IMR-90 (cell line): ENCODE measurements at regions not wholly inside any gene's neighbourhood (a gene's known extent, or its start where the extent isn't known, plus 50 kb on each side); places are given as distances from the start of the nearest gene placed in this dataset.

Source experiments
- ATAC-seq: fragments of 200-7000 bp; cut with Tn5 transposase; 2 replicates; pipeline ENCODE4 v1.9.1; 2020; ENCODE audit warnings: low read depth, mild to moderate bottlenecking, moderate library complexity
- BruUV-seq: library from RNA; stranded (reverse); fragments of 400-500 nt; replicated peaks from 2 replicates; lab custom pipeline; 2021; lab: Mats Ljungman, UMichigan
- CTCF ChIA-PET: fragments of 300-600 bp; formaldehyde crosslinking; extraction: SDS; loops from one replicate; lab custom pipeline; 2021; ENCODE audit warnings: antibody characterized with exemption; lab: Yijun Ruan, JAX
- POLR2A ChIA-PET: fragments of 300-600 bp; sonication (Branson Sonifier 250); formaldehyde crosslinking; loops from one replicate; lab custom pipeline; 2022; ENCODE audit warnings: antibody characterized with exemption; ENCODE audit not compliant: unreplicated experiment; lab: Charles Lee
- DNase-seq: peaks from one replicate; pipeline ENCODE4 v3.0.0; 2013
- H2AFZ ChIP-seq: replicated peaks from 2 replicates; pipeline ENCODE3; 2013; ENCODE audit warnings: low read length, mild to moderate bottlenecking; ENCODE audit not compliant: poor library complexity
- H2AK5ac ChIP-seq: 2 replicates; pipeline ENCODE4 v1.6.1; 2013; ENCODE audit warnings: low read depth, low read length, inconsistent platforms
- H2AK9ac ChIP-seq: replicated peaks from 2 replicates; pipeline ENCODE3; 2013; ENCODE audit warnings: mild to moderate bottlenecking, low read depth, low read length, moderate library complexity; ENCODE audit not compliant: poor library complexity
- H2BK120ac ChIP-seq: 2 replicates; pipeline ENCODE4 v1.6.1; 2013; ENCODE audit warnings: low read depth, low read length, inconsistent platforms
- H2BK15ac ChIP-seq: 3 replicates; pipeline ENCODE4 v1.6.1; 2013; ENCODE audit warnings: low read depth, low read length, inconsistent platforms
- H2BK20ac ChIP-seq: 2 replicates; pipeline ENCODE4 v1.6.1; 2013; ENCODE audit warnings: low read depth, mild to moderate bottlenecking, inconsistent platforms, low read length, moderate library complexity
- H2BK5ac ChIP-seq: 2 replicates; pipeline ENCODE4 v1.6.1; 2013; ENCODE audit warnings: mild to moderate bottlenecking, low read depth, low read length, inconsistent platforms; ENCODE audit not compliant: poor library complexity, severe bottlenecking
- H3K14ac ChIP-seq: replicated peaks from 2 replicates; pipeline ENCODE4 v1.6.1; 2013; ENCODE audit warnings: low read depth, low read length, inconsistent platforms
- H3K18ac ChIP-seq: 2 replicates; pipeline ENCODE4 v1.6.1; 2013; ENCODE audit warnings: low read depth, low read length, control low read depth
- H3K23ac ChIP-seq: 2 replicates; pipeline ENCODE4 v1.6.1; 2013; ENCODE audit warnings: low read depth, low read length, inconsistent platforms
- H3K27ac ChIP-seq: 2 replicates; pipeline ENCODE4 v1.5.1; 2013; ENCODE audit warnings: mild to moderate bottlenecking, control low read depth, low read length; ENCODE audit not compliant: insufficient read depth
- H3K27me3 ChIP-seq: 2 replicates; pipeline ENCODE4 v1.6.1; 2013; ENCODE audit warnings: low read length; ENCODE audit not compliant: control insufficient read depth, insufficient read depth
- H3K36me3 ChIP-seq: 2 replicates; pipeline ENCODE4 v1.6.1; 2013; ENCODE audit warnings: low read length, mixed read lengths; ENCODE audit not compliant: control insufficient read depth, insufficient read depth
- H3K4ac ChIP-seq: 2 replicates; pipeline ENCODE4 v1.6.1; 2013; ENCODE audit warnings: low read depth, low read length, inconsistent platforms
- H3K4me1 ChIP-seq: 2 replicates; pipeline ENCODE4 v1.6.1; 2013; ENCODE audit warnings: low read length, mixed read lengths; ENCODE audit not compliant: control insufficient read depth, insufficient read depth
- H3K4me2 ChIP-seq: 2 replicates; pipeline ENCODE4 v1.6.1; 2013; ENCODE audit warnings: low read depth, mild to moderate bottlenecking, control low read depth, low read length, moderate library complexity
- H3K4me3 ChIP-seq: 2 replicates; pipeline ENCODE4 v1.5.1; 2013; ENCODE audit warnings: low read depth, mild to moderate bottlenecking, control low read depth, low read length, moderate library complexity; ENCODE audit not compliant: insufficient read depth
- H3K56ac ChIP-seq: 2 replicates; pipeline ENCODE4 v1.6.1; 2013; ENCODE audit warnings: low read length, inconsistent platforms; ENCODE audit not compliant: insufficient read depth; ENCODE audit errors: extremely low read depth
- H3K79me1 ChIP-seq, 2 experiments: 2 replicates each; pipeline ENCODE4 v1.6.1; 2013; ENCODE audit warnings: low read length in 2 of 2, inconsistent platforms in 1 of 2, low read depth in 1 of 2
- H3K9ac ChIP-seq: 2 replicates; pipeline ENCODE4 v1.6.1; 2013; ENCODE audit warnings: low read depth, low read length, control low read depth
- H3K9me1 ChIP-seq: 2 replicates; pipeline ENCODE4 v1.6.1; 2013; ENCODE audit warnings: low read length, inconsistent platforms; ENCODE audit not compliant: insufficient read depth
- H3K9me3 ChIP-seq: 2 replicates; pipeline ENCODE4 v1.6.1; 2013; ENCODE audit warnings: low read length; ENCODE audit not compliant: control insufficient read depth, insufficient read depth
- H4K20me1 ChIP-seq: 2 replicates; pipeline ENCODE4 v1.6.1; 2013; ENCODE audit warnings: low read length, inconsistent platforms; ENCODE audit not compliant: insufficient read depth
- H4K5ac ChIP-seq: 2 replicates; pipeline ENCODE4 v1.6.1; 2013; ENCODE audit warnings: mild to moderate bottlenecking, low read depth, low read length, control low read depth
- H4K8ac ChIP-seq, 2 experiments: 2 replicates each; pipeline ENCODE4 v1.6.1; 2013; ENCODE audit warnings: low read depth in 2 of 2, low read length in 2 of 2, control low read depth in 1 of 2, inconsistent platforms in 1 of 2
- H4K91ac ChIP-seq: 2 replicates; pipeline ENCODE4 v1.6.1; 2013; ENCODE audit warnings: low read depth, low read length, inconsistent platforms; ENCODE audit not compliant: insufficient read depth
- CEBPB ChIP-seq: IDR thresholded peaks from 2 replicates; pipeline ENCODE4 v1.6.1; 2012; ENCODE audit warnings: low read depth, low read length, improper control_type of control experiment
- CHD1 ChIP-seq: IDR thresholded peaks from 2 replicates; pipeline ENCODE4 v1.6.1; 2012; ENCODE audit warnings: low read depth, low read length, improper control_type of control experiment
- FOS ChIP-seq: fragments of 150-350 bp; IDR thresholded peaks from 2 replicates; pipeline ENCODE4 v1.6.1; 2016; ENCODE audit warnings: low read depth, low read length
- POLR2A ChIP-seq: IDR thresholded peaks from 2 replicates; pipeline ENCODE4 v1.6.1; 2012; ENCODE audit warnings: mild to moderate bottlenecking, low read depth, low read length
- RCOR1 ChIP-seq: IDR thresholded peaks from 2 replicates; pipeline ENCODE4 v1.6.1; 2012; ENCODE audit warnings: mild to moderate bottlenecking, low read length, improper control_type of control experiment; ENCODE audit not compliant: insufficient replicate concordance
- RFX5 ChIP-seq: IDR thresholded peaks from 2 replicates; pipeline ENCODE4 v1.8.0; 2012; ENCODE audit warnings: low read depth, mild to moderate bottlenecking, low read length, moderate library complexity
- SMC3 ChIP-seq: fragments of 150-350 bp; IDR thresholded peaks from 2 replicates; pipeline ENCODE4 v1.6.1; 2016; ENCODE audit warnings: low read depth, mild to moderate bottlenecking, antibody characterized with exemption, low read length, moderate library complexity
- WGBS, 2 experiments: methylation state at CpG; one replicate each; pipeline versions ENCODE4 v1.1.5 to v1.1.7; 2013; ENCODE audit warnings: missing lambda C conversion rate in 2 of 2; ENCODE audit not compliant: insufficient read length in 1 of 2; ENCODE audit errors: extremely low coverage in 2 of 2; 5-methylcytosine and 5-hydroxymethylcytosine counted together
- dilution Hi-C: fragments of 300-500 bp; cut with HindIII; formaldehyde crosslinking; loops from one replicate; pipeline ENCODE4 v1.14.3; 2018; ENCODE audit warnings: low sequenced_read_pairs; ENCODE audit not compliant: unreplicated experiment
- in situ Hi-C: fragments of 300-500 bp; cut with MboI; formaldehyde crosslinking; loops from 3 replicates; pipeline ENCODE4 v1.14.3; 2019; ENCODE audit warnings: low sequenced_read_pairs, inconsistent platforms, mixed read lengths
- intact Hi-C: fragments of 100-400 bp; cut with micrococcal nuclease; formaldehyde crosslinking; loops from 2 replicates; pipeline ENCODE4 v1.10.0; 2022
- TF ChIP-seq, protein P1 (sequence below): fragments of 150-350 bp; IDR thresholded peaks from 2 replicates; pipeline ENCODE4 v1.6.1; 2016; ENCODE audit warnings: low read depth, mild to moderate bottlenecking, low read length, moderate library complexity, borderline replicate concordance

GRCh38 chr2:217064234-217065011 lies 204.6 kb upstream of the TNP1 start:
- Histone ChIP-seq H2BK20ac (peak overlapping the region; percentile 92), H3K23ac (no peak overlapping the region), H3K27ac (peak overlapping the region; percentile 62), H4K91ac (peak overlapping the region; percentile 85), H3K56ac (no peak overlapping the region), H2BK120ac (peak overlapping the region; percentile 88), H3K27me3 (no peaks in the 10 kb centered on the region), H4K5ac (peak overlapping the region; percentile 47), H3K9ac (no peak overlapping the region; the same call in 1 of the 2 replicates), H2BK15ac (peak overlapping the region; percentile 99), H4K8ac (peak overlapping the region; percentile 57 to 60; a peak in 3 of 4 replicates), H2BK5ac (no peak overlapping the region), H2AK9ac (no peak overlapping the region), H3K9me1 (peaks cover 10% of the 10 kb centered on the region), H3K4ac (peak overlapping the region; percentile 63), H4K20me1 (no peaks in the 10 kb centered on the region), H3K79me1 (no peaks in the 10 kb centered on the region), H3K4me3 (no peak overlapping the region), H3K4me2 (no peak overlapping the region), H3K4me1 (peaks cover 14% of the 10 kb centered on the region), H3K14ac (peak overlapping the region; percentile 44), H2AFZ (peak overlapping the region; percentile 71), H2AK5ac (peak overlapping the region; percentile 77), H3K36me3 (no peaks in the 10 kb centered on the region), H3K18ac (peak overlapping the region; percentile 83), H3K9me3 (peaks cover 13% of the 10 kb centered on the region)
- CTCF ChIA-PET = interaction anchor here (1.8 kb wide), 1 partner anchor 12 kb away, joined by 4 read pairs; no protein-coding TSS in a partner anchor
- dilution Hi-C loops = no loop called here
- intact Hi-C loops = loop anchor here (5.0 kb wide), 1 partner anchor 98 kb away; no protein-coding TSS in a partner anchor
- DNase-seq (no peak), ATAC-seq (no peak)
- WGBS, 2 experiments = 87% methylated on average over 7 of the region's 16 CpGs; no CpG with 5 or more reads in 1 of the 2 experiments
- BruUV-seq = no TSS peak
- POLR2A ChIA-PET = no interaction called here
- in situ Hi-C loops = no loop called here
- no peak for TF ChIP-seq RFX5
- no peak for TF ChIP-seq FOS
- no peak for TF ChIP-seq CEBPB
- TF ChIP-seq CHD1 = no peak
- TF ChIP-seq, protein P1, sequence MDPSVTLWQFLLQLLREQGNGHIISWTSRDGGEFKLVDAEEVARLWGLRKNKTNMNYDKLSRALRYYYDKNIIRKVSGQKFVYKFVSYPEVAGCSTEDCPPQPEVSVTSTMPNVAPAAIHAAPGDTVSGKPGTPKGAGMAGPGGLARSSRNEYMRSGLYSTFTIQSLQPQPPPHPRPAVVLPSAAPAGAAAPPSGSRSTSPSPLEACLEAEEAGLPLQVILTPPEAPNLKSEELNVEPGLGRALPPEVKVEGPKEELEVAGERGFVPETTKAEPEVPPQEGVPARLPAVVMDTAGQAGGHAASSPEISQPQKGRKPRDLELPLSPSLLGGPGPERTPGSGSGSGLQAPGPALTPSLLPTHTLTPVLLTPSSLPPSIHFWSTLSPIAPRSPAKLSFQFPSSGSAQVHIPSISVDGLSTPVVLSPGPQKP = no peak
- TF ChIP-seq POLR2A = no peak
- no peak for TF ChIP-seq SMC3
- no peak for TF ChIP-seq RCOR1
